Ishikawa (cell line): ENCODE measurements at regions not wholly inside any gene's neighbourhood (a gene's known extent, or its start where the extent isn't known, plus 50 kb on each side); places are given as distances from the start of the nearest gene placed in this dataset.

Experiments
- CREB1 ChIP-seq: IDR thresholded peaks from 2 replicates; pipeline ENCODE4 v1.6.1; 2012; ENCODE audit warnings: low read depth
- MAX ChIP-seq: IDR thresholded peaks from 2 replicates; pipeline ENCODE4 v1.6.1; 2012

- TF ChIP-seq CREB1 (no peak), MAX (no peak)
Observed at GRCh38 chr21:16455526-16455925, 725.7 kb downstream of the USP25 start.
